ENCODE measurements at regions not wholly inside any gene's neighbourhood (a gene's known extent, or its start where the extent isn't known, plus 50 kb on each side); places are given as distances from the start of the nearest gene placed in this dataset.
A peak's percentile ranks its signal among the peaks of the same experiment; 100 is the strongest.

- H3K36me3 ChIP-seq (ENCODE audit: control insufficient read depth, insufficient read depth, low read length): no peaks in the 10 kb centered on the region
- no peak for FAIRE-seq
- DNase-seq (ENCODE audit: low read depth): no peak
- no peaks in the 10 kb centered on the region for H3K27me3 ChIP-seq (ENCODE audit: control insufficient read depth, insufficient read depth, low read length)
- no peak overlapping the region for H3K4me3 ChIP-seq (ENCODE audit: low read depth, low read length)
- TF ChIP-seq CTCF (IDR thresholded peaks at IDR 0.05; ENCODE audit: insufficient read depth, low read length, severe bottlenecking): no peak
Measured at GRCh38 chr11:80726236-80726635, 1285.4 kb upstream of the TENM4 start.

GRCh38 chr11:80724366-80724765, 1283.5 kb upstream of the TENM4 start:
- Histone ChIP-seq H3K4me3 (ENCODE audit: low read depth, low read length) (no peak overlapping the region), H3K27me3 (ENCODE audit: control insufficient read depth, insufficient read depth, low read length) (no peaks in the 10 kb centered on the region), H3K36me3 (ENCODE audit: control insufficient read depth, insufficient read depth, low read length) (no peaks in the 10 kb centered on the region)
- DNase-seq (ENCODE audit: low read depth) (peak; percentile 50), FAIRE-seq (no peak)
- TF ChIP-seq CTCF (IDR thresholded peaks at IDR 0.05; ENCODE audit: insufficient read depth, low read length, severe bottlenecking): no peak

- FAIRE-seq: no peak
- TF ChIP-seq CTCF (IDR thresholded peaks at IDR 0.05; ENCODE audit: insufficient read depth, low read length, severe bottlenecking): no peak
- no peaks in the 10 kb centered on the region for H3K27me3 ChIP-seq (ENCODE audit: control insufficient read depth, insufficient read depth, low read length)
- no peaks in the 10 kb centered on the region for H3K36me3 ChIP-seq (ENCODE audit: control insufficient read depth, insufficient read depth, low read length)
- no peak overlapping the region for H3K4me3 ChIP-seq (ENCODE audit: low read depth, low read length)
- DNase-seq (ENCODE audit: low read depth): peak; percentile 99
Measured at GRCh38 chr11:80722629-80723028, 1281.8 kb upstream of the TENM4 start.

- no peak for TF ChIP-seq CTCF (IDR thresholded peaks at IDR 0.05; ENCODE audit: insufficient read depth, low read length, severe bottlenecking)
- H3K4me3 ChIP-seq (ENCODE audit: low read depth, low read length): no peak overlapping the region
- DNase-seq (ENCODE audit: low read depth) (no peak), FAIRE-seq (no peak)
- H3K36me3 ChIP-seq (ENCODE audit: control insufficient read depth, insufficient read depth, low read length): no peaks in the 10 kb centered on the region
- no peaks in the 10 kb centered on the region for H3K27me3 ChIP-seq (ENCODE audit: control insufficient read depth, insufficient read depth, low read length)
Measured at GRCh38 chr11:80720295-80720694, 1279.5 kb upstream of the TENM4 start.

GRCh38 chr11:80719292-80719646, 1278.4 kb upstream of the TENM4 start:
- Histone ChIP-seq H3K36me3 (ENCODE audit: control insufficient read depth, insufficient read depth, low read length) (no peaks in the 10 kb centered on the region), H3K4me3 (ENCODE audit: low read depth, low read length) (no peak overlapping the region), H3K27me3 (ENCODE audit: control insufficient read depth, insufficient read depth, low read length) (no peaks in the 10 kb centered on the region)
- no peak for TF ChIP-seq CTCF (IDR thresholded peaks at IDR 0.05; ENCODE audit: insufficient read depth, low read length, severe bottlenecking)
- DNase-seq (ENCODE audit: low read depth): no peak
- no peak for FAIRE-seq

DNA sequence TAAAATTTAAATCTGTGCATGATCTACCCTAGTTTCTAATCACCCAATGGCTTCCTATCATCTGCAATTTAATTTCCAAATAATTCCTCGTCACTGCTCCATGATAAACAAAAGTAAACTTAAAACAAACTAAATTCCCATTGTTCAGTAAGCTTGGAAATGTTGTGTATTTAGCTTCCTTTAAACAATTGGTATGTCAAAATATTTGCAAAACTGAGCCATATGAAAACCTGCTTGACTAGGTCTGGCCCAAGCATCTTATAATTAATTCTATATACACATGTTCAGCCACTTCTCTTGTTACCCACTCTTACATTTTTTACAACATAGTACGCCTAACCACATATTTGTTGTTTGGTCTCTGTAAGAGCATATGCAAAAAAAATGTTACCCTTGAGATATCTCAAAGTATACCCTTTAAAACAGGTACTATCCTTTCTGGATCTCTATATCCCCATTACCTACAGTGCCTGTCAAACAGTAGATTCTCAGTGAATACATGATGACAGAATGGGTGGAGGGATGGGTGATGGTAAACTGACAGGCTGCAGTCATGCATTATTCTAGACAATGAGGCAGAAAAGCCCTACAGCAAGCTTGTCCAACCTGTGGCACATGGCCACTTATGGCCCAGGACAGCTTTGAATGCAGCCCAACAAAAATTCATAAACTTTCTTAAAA, 1277.9 kb upstream of the TENM4 start:
- DNase-seq (ENCODE audit: low read depth) (no peak), FAIRE-seq (peak; percentile 40)

More for the DNA sequence above, 1277.9 kb upstream of the TENM4 start:
- no peaks in the 10 kb centered on the region for H3K36me3 ChIP-seq (ENCODE audit: control insufficient read depth, insufficient read depth, low read length)
- H3K4me3 ChIP-seq (ENCODE audit: low read depth, low read length): no peak overlapping the region
- no peak for TF ChIP-seq CTCF (IDR thresholded peaks at IDR 0.05; ENCODE audit: insufficient read depth, low read length, severe bottlenecking)
- H3K27me3 ChIP-seq (ENCODE audit: control insufficient read depth, insufficient read depth, low read length): no peaks in the 10 kb centered on the region
